Lung (tissue), 11 donors: ENCODE measurements at regions not wholly inside any gene's neighbourhood (a gene's known extent, or its start where the extent isn't known, plus 50 kb on each side); places are given as distances from the start of the nearest gene placed in this dataset.

Source experiments
- ATAC-seq: fragments of 200-7000 bp; cut with Tn5 transposase; one replicate; pipeline ENCODE4 v1.9.1; 2020; ENCODE audit warnings: moderate number of reproducible peaks; ENCODE audit not compliant: insufficient read depth, low FRiP score
- DNase-seq, 3 donors: peaks; one replicate each; pipeline ENCODE4 v3.0.0-alpha.2; 2013 to 2017
- H3K27ac ChIP-seq, 2 donors: one replicate each; pipeline ENCODE4 v1.5.1; 2013; ENCODE audit warnings: mild to moderate bottlenecking in 2 of 2, moderate library complexity in 2 of 2, control low read depth in 1 of 2, inconsistent platforms in 1 of 2, low read depth in 1 of 2, low read length in 1 of 2
- H3K27me3 ChIP-seq, 3 donors: one replicate each; pipeline ENCODE4 v1.5.1; 2013; ENCODE audit warnings: low read length in 2 of 3; ENCODE audit not compliant: control insufficient read depth in 3 of 3, insufficient read depth in 3 of 3
- H3K36me3 ChIP-seq, 4 donors: one replicate each; pipeline ENCODE4 v1.5.1; 2013; ENCODE audit warnings: low read length in 4 of 4, mild to moderate bottlenecking in 1 of 4, moderate library complexity in 1 of 4; ENCODE audit not compliant: control insufficient read depth in 4 of 4, insufficient read depth in 4 of 4
- H3K4me1 ChIP-seq, 5 donors: one replicate each; pipeline ENCODE4 v1.5.1; 2013; ENCODE audit warnings: low read length in 5 of 5, mild to moderate bottlenecking in 2 of 5, moderate library complexity in 1 of 5; ENCODE audit not compliant: control insufficient read depth in 5 of 5, insufficient read depth in 5 of 5
- H3K4me3 ChIP-seq: one replicate; pipeline ENCODE4 v1.5.1; 2013; ENCODE audit warnings: mild to moderate bottlenecking, control low read depth, moderate library complexity
- H3K9ac ChIP-seq, 2 donors: one replicate each; pipeline ENCODE4 v1.5.1; 2013; ENCODE audit warnings: low read length in 2 of 2, control low read depth in 1 of 2; ENCODE audit not compliant: insufficient read depth in 1 of 2
- H3K9me3 ChIP-seq, 4 donors: one replicate each; pipeline ENCODE4 v1.5.1; 2013; ENCODE audit warnings: low read length in 3 of 4, mild to moderate bottlenecking in 1 of 4, moderate library complexity in 1 of 4; ENCODE audit not compliant: control insufficient read depth in 4 of 4, insufficient read depth in 3 of 4
- WGBS, 2 donors: extraction: QIAGEN DNeasy Blood & Tissue Kit; methylation state at CpG; one replicate each; pipeline ENCODE4 v1.1.7; 2013; 5-methylcytosine and 5-hydroxymethylcytosine counted together
- TF ChIP-seq, protein P1 (sequence below): IDR thresholded peaks from 2 replicates; pipeline ENCODE4 v1.5.1; 2012; ENCODE audit warnings: mild to moderate bottlenecking; ENCODE audit errors: control extremely low read depth, extremely low read depth
- donor health status: control.
- donor health status: control.
- donor health status: Bipolar disorder and iron deficiency.
- donor health status: healthy.
- donor health status: DM: yes; HTN: yes; CAD: no.

DNA sequence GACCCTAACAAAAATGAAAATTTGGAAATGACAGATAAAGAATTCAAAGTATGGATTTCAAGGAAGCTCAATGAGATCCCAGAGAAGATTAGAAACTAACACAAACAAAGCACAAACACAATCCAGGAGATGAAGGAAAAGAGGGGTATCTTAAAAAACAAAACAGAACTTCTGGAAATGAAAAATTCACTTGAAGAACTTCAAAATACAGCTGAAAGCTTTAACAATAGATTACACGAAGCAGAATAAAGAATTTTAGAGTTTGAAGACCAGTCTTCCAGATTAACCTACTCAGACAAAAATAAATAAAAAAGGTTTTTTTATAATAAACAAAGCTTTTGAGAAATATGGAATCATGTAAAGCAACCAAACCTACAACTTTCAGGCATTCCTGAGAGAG lies 671.8 kb upstream of the SLC39A10 start:
- Histone ChIP-seq H3K9ac (no peak overlapping the region), H3K27me3 (no peaks in the 10 kb centered on the region), H3K36me3 (no peaks in the 10 kb centered on the region), H3K4me3 (no peak overlapping the region), H3K4me1 (no peaks in the 10 kb centered on the region), H3K9me3 (peaks cover 0 to 19% (median 8%) of the 10 kb centered on the region in 4 donors), H3K27ac (no peak overlapping the region)
- TF ChIP-seq, protein P1, sequence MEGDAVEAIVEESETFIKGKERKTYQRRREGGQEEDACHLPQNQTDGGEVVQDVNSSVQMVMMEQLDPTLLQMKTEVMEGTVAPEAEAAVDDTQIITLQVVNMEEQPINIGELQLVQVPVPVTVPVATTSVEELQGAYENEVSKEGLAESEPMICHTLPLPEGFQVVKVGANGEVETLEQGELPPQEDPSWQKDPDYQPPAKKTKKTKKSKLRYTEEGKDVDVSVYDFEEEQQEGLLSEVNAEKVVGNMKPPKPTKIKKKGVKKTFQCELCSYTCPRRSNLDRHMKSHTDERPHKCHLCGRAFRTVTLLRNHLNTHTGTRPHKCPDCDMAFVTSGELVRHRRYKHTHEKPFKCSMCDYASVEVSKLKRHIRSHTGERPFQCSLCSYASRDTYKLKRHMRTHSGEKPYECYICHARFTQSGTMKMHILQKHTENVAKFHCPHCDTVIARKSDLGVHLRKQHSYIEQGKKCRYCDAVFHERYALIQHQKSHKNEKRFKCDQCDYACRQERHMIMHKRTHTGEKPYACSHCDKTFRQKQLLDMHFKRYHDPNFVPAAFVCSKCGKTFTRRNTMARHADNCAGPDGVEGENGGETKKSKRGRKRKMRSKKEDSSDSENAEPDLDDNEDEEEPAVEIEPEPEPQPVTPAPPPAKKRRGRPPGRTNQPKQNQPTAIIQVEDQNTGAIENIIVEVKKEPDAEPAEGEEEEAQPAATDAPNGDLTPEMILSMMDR = no peak
- 70 to 80% methylated on average over 1 of the region's 1 CpG for WGBS, 2 donors
- no peak for DNase-seq
- ATAC-seq = no peak

DNA sequence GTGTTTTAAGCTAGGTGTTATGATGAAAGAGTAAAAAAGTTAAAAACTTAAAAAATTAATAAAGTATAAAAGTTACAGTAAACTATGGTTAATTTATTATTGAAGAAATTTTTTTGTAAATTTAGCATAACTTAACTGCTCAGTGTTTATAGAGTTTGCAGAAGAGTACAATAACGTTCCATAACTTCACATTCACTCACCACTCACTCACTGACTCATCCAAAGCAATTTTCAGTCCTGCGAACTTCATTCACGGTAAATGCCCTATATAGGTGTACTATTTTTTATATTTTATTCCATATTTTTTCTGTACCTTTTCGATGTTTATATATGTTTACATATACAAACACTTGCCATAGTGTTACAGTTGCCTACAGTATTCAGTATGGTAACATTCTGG lies 694.8 kb upstream of the SLC39A10 start:
- Histone ChIP-seq H3K27me3 (no peaks in the 10 kb centered on the region), H3K36me3 (no peaks in the 10 kb centered on the region), H3K9me3 (peaks cover 0 to 8% (median 2%) of the 10 kb centered on the region in 4 donors), H3K4me1 (no peaks in the 10 kb centered on the region), H3K9ac (no peak overlapping the region), H3K4me3 (no peak overlapping the region), H3K27ac (no peak overlapping the region)
- WGBS, 2 donors = 87 to 88% methylated on average over 4 of the region's 4 CpGs
- TF ChIP-seq, protein P1 = no peak
- DNase-seq (no peak), ATAC-seq (no peak)

DNA sequence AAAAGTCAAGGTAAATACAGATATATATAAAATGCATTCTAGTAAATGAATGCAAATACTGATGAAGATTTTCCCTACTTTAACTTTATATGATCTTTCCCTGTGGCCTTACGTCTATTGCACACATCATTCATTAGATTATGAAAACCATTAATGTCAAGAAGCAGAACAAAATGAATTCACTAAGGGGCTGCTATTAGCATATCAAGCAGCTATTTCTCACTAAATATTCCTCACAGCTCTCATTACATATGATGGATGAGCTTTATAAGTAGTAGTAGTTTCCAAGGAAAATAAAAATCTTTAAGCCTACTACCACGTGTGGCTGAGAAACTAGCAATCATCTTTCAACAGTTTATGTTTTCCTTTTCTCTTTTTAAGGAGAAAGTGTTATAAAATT lies 702.8 kb upstream of the SLC39A10 start:
- WGBS, 2 donors = 76 to 85% methylated on average over 2 of the region's 2 CpGs
- H3K36me3 ChIP-seq = no peaks in the 10 kb centered on the region
- H3K27ac ChIP-seq = no peak overlapping the region
- no peaks in the 10 kb centered on the region for H3K27me3 ChIP-seq
- peaks cover 0 to 2% (median 0%) of the 10 kb centered on the region in 4 donors for H3K9me3 ChIP-seq
- no peak overlapping the region for H3K9ac ChIP-seq
- no peak overlapping the region for H3K4me3 ChIP-seq
- TF ChIP-seq, protein P1 = no peak
- no peak for DNase-seq
- H3K4me1 ChIP-seq = no peaks in the 10 kb centered on the region
- no peak for ATAC-seq

DNA sequence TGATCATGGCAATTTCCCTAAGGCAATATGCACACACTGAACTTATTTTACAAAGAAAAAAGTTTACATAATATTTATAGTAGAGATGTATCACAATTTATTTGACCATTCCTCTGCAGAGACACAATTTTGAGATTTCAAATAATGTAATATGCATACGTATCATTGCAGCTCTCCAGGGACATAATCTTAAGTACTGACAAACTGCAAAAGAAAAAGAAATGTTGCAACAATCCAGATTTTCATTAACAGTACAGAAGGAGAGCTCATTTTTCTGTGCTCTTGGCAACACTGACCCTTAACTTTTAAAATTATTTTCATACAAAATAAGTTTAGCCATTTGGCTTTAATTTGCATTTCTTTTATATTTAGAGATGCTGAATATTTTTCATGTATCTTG lies 710.2 kb upstream of the SLC39A10 start:
- Histone ChIP-seq H3K4me3 (no peak overlapping the region), H3K36me3 (no peaks in the 10 kb centered on the region), H3K27me3 (no peaks in the 10 kb centered on the region), H3K27ac (no peak overlapping the region), H3K4me1 (no peaks in the 10 kb centered on the region), H3K9ac (no peak overlapping the region), H3K9me3 (no peaks in the 10 kb centered on the region)
- no peak for DNase-seq
- TF ChIP-seq, protein P1 = no peak
- WGBS, 2 donors = 80 to 85% methylated on average over 1 of the region's 1 CpG
- ATAC-seq = no peak
